OCI-LY7 (cell line): ENCODE measurements at regions not wholly inside any gene's neighbourhood (a gene's known extent, or its start where the extent isn't known, plus 50 kb on each side); places are given as distances from the start of the nearest gene placed in this dataset.

Source experiments
- CTCF ChIP-seq: fragments of 200-600 bp; sonication (generic); conservative IDR thresholded peaks from 2 replicates; pipeline ENCODE4 v1.5.1; 2014; ENCODE audit warnings: mild to moderate bottlenecking, antibody characterized with exemption, low read length, moderate library complexity, mixed read lengths
- EZH2phosphoT487 ChIP-seq: fragments of 200-600 bp; sonication (generic); IDR thresholded peaks from 2 replicates; pipeline ENCODE4 v1.6.1; 2018; ENCODE audit warnings: low read depth, borderline replicate concordance, mild to moderate bottlenecking, mixed run types, antibody characterized with exemption, low read length, moderate library complexity, mixed read lengths

GRCh38 chr11:115980337-115981103 is 476.3 kb upstream of the CADM1 start:
- no peak for TF ChIP-seq CTCF
- no peak for TF ChIP-seq EZH2phosphoT487
